HepG2 (cell line): ENCODE measurements at regions not wholly inside any gene's neighbourhood (a gene's known extent, or its start where the extent isn't known, plus 50 kb on each side); places are given as distances from the start of the nearest gene placed in this dataset.

Experiments used
- ATAC-seq: fragments of 200-7000 bp; cut with Tn5 transposase; 3 replicates; pipeline ENCODE4 v1.9.1; 2020; ENCODE audit warnings: mild to moderate bottlenecking, moderate library complexity
- BruUV-seq: library from RNA; stranded (reverse); fragments of 400-500 nt; replicated peaks from 2 replicates; lab custom pipeline; 2021; lab: Mats Ljungman, UMichigan
- CTCF ChIA-PET: fragments of 300-600 bp; formaldehyde crosslinking; extraction: SDS; loops from one replicate; lab custom pipeline; 2021; ENCODE audit warnings: low total read pairs, inconsistent platforms, low intra/inter-chr PET ratio; lab: Yijun Ruan, JAX
- POLR2A ChIA-PET: fragments of 350-600 bp; sonication (Branson Sonifier 250); formaldehyde crosslinking; loops from one replicate; lab custom pipeline; 2020; ENCODE audit warnings: antibody characterized with exemption, inconsistent platforms; lab: Yijun Ruan, JAX
- DNase-seq: peaks from one replicate; pipeline ENCODE4 v3.0.0-alpha.2; 2015; ENCODE audit warnings: low spot score
- FAIRE-seq: peaks from 3 replicates; lab custom pipeline; 2011; peaks lifted over from hg19 to GRCh38; lab: Jason Lieb, UNC
- H2AFZ ChIP-seq: one replicate; pipeline ENCODE4 v1.6.1; 2011; ENCODE audit warnings: low read length, inconsistent platforms
- H3K27ac ChIP-seq: fragments of 300-600 bp; 3 replicates; pipeline ENCODE4 v1.8.0; 2011; ENCODE audit warnings: mixed run types, mild to moderate bottlenecking, mixed read lengths, low read length, inconsistent platforms; ENCODE audit not compliant: insufficient read depth; ENCODE audit errors: extremely low read length
- H3K27me3 ChIP-seq, 2 experiments: fragments of 200-600 bp in 1 of 2; 2 replicates in 1 of 2; 3 replicates in 1 of 2; pipeline versions ENCODE4 v1.6.0 to v1.8.0; 2011; ENCODE audit warnings: low read length in 2 of 2, mild to moderate bottlenecking in 2 of 2, moderate library complexity in 2 of 2, inconsistent platforms in 1 of 2; ENCODE audit not compliant: insufficient read depth in 2 of 2, control insufficient read depth in 1 of 2
- H3K36me3 ChIP-seq, 2 experiments: fragments of 200-600 bp in 1 of 2; replicated peaks in 1 of 2; 2 replicates in 1 of 2; 3 replicates in 1 of 2; pipeline versions ENCODE4 v1.5.1 to v1.8.0; 2011; ENCODE audit warnings: low read length in 2 of 2, inconsistent platforms in 1 of 2; ENCODE audit not compliant: insufficient read depth in 2 of 2, control insufficient read depth in 1 of 2
- H3K4me1 ChIP-seq: 2 replicates; pipeline ENCODE4 v1.5.1; 2012; ENCODE audit warnings: low read length, inconsistent platforms; ENCODE audit not compliant: insufficient read depth
- H3K4me2 ChIP-seq: 2 replicates; pipeline ENCODE4 v1.6.0; 2011; ENCODE audit warnings: low read depth, low read length, inconsistent platforms
- H3K4me3 ChIP-seq, 3 experiments: fragments of 200-600 bp in 1 of 3; sonication (generic), shearing (Covaris generic) in 1 of 3; replicated peaks in 1 of 3; 2 replicates each; pipeline ENCODE4 v1.5.1; 2011 to 2016; ENCODE audit warnings: low read length in 3 of 3, inconsistent platforms in 2 of 3, low read depth in 2 of 3, mild to moderate bottlenecking in 2 of 3, control low read depth in 1 of 3, mixed read lengths in 1 of 3; ENCODE audit not compliant: insufficient read depth in 1 of 3
- H3K79me2 ChIP-seq: one replicate; pipeline ENCODE4 v1.6.1; 2011; ENCODE audit warnings: low read length, inconsistent platforms; ENCODE audit not compliant: insufficient read depth
- H3K9ac ChIP-seq: 2 replicates; pipeline ENCODE4 v1.6.0; 2011; ENCODE audit warnings: mild to moderate bottlenecking, low read depth, low read length, inconsistent platforms; ENCODE audit not compliant: insufficient read depth
- H3K9me3 ChIP-seq: 2 replicates; pipeline ENCODE4 v1.5.1; 2012; ENCODE audit warnings: mild to moderate bottlenecking, low read length
- H4K20me1 ChIP-seq: 2 replicates; pipeline ENCODE4 v1.6.0; 2011; ENCODE audit warnings: inconsistent platforms, mild to moderate bottlenecking, low read length, moderate library complexity; ENCODE audit not compliant: insufficient read depth
- LCORL ChIP-seq, 2 experiments: fragments of 450-650 bp in 1 of 2; sonication (generic) in 1 of 2; formaldehyde crosslinking in 1 of 2; IDR thresholded peaks; 2 replicates each; pipeline versions ENCODE4 v1.5.0 to v1.6.1; 2017 to 2020; ENCODE audit warnings: antibody characterized with exemption in 1 of 2, missing genetic modification reagents in 1 of 2
- PHB2 ChIP-seq: fragments of 450-650 bp; IDR thresholded peaks from 2 replicates; pipeline ENCODE4 v1.6.1; 2018; ENCODE audit not compliant: partially characterized antibody
- ZNF768 ChIP-seq: sonication (generic); formaldehyde crosslinking; IDR thresholded peaks from 2 replicates; pipeline ENCODE4 v1.4.0; 2020; ENCODE audit warnings: missing genetic modification reagents
- WGBS: methylation state at CpG from one replicate; pipeline ENCODE4 v1.1.6; 2017; ENCODE audit warnings: low lambda C conversion rate; 5-methylcytosine and 5-hydroxymethylcytosine counted together
- in situ Hi-C: cut with HindIII; loops from 2 replicates; pipeline ENCODE4 v1.10.0; 2017; ENCODE audit warnings: low pct_unique_long_range_greater_than_20kb; ENCODE audit not compliant: extremely low pct_ligation_motif_present
- intact Hi-C: fragments of 100-400 bp; cut with micrococcal nuclease; formaldehyde crosslinking; loops from one replicate; pipeline ENCODE4 v1.10.0; 2022; ENCODE audit not compliant: unreplicated experiment

- FAIRE-seq: no peak
- ATAC-seq: no peak
- Histone ChIP-seq H3K9me3 (no peaks in the 10 kb centered on the region), H2AFZ (no peak overlapping the region), H3K36me3 (no peaks in the 10 kb centered on the region), H3K27me3 (peaks cover 0 to 10% of the 10 kb centered on the region in 2 experiments; a peak in 1 of 5 replicates), H3K4me2 (no peak overlapping the region), H3K4me1 (no peaks in the 10 kb centered on the region), H3K27ac (no peak overlapping the region), H4K20me1 (no peaks in the 10 kb centered on the region), H3K79me2 (no peaks in the 10 kb centered on the region), H3K4me3 (no peak overlapping the region), H3K9ac (no peak overlapping the region)
- TF ChIP-seq PHB2 (no peak), ZNF768 (CRISPR knock-in tag) (peak; percentile 30; the same call in 1 of the 2 replicates)
- intact Hi-C loops (no loop called here), in situ Hi-C loops (no loop called here)
- CTCF ChIA-PET: no interaction called here
- BruUV-seq: no TSS peak
- WGBS: 13% methylated on average over 4 of the region's 4 CpGs
- POLR2A ChIA-PET: no interaction called here
- no peak for DNase-seq
Observed at GRCh38 chr10:117763528-117763927, 221.0 kb downstream of the EMX2 start.

GRCh38 chr10:117768333-117769042, 225.9 kb downstream of the EMX2 start:
- no peak overlapping the region for H3K27ac ChIP-seq
- TF ChIP-seq LCORL (IDR thresholded peaks at IDR 0.05) (no peak), LCORL (CRISPR knock-in tag; IDR thresholded peaks at IDR 0.05) (no peak)
- no peaks in the 10 kb centered on the region for H3K79me2 ChIP-seq
- H3K9ac ChIP-seq: no peak overlapping the region
- no TSS peak for BruUV-seq
- no peaks in the 10 kb centered on the region for H3K9me3 ChIP-seq
- in situ Hi-C loops: no loop called here
- no peak overlapping the region for H3K4me3 ChIP-seq
- H4K20me1 ChIP-seq: no peaks in the 10 kb centered on the region
- H2AFZ ChIP-seq: no peak overlapping the region
- peaks cover 0 to under 1% of the 10 kb centered on the region in 2 experiments; a peak in 1 of 5 replicates for H3K27me3 ChIP-seq
- no peak overlapping the region for H3K4me2 ChIP-seq
- CTCF ChIA-PET: no interaction called here
- no peak for FAIRE-seq
- POLR2A ChIA-PET: no interaction called here
- 1% methylated on average over 2 of the region's 2 CpGs for WGBS
- H3K36me3 ChIP-seq: no peaks in the 10 kb centered on the region
- intact Hi-C loops: no loop called here
- H3K4me1 ChIP-seq: no peaks in the 10 kb centered on the region
- ATAC-seq: no peak
- no peak for DNase-seq
